ENCODE measurements at regions not wholly inside any gene's neighbourhood (a gene's known extent, or its start where the extent isn't known, plus 50 kb on each side); places are given as distances from the start of the nearest gene placed in this dataset.

DNA sequence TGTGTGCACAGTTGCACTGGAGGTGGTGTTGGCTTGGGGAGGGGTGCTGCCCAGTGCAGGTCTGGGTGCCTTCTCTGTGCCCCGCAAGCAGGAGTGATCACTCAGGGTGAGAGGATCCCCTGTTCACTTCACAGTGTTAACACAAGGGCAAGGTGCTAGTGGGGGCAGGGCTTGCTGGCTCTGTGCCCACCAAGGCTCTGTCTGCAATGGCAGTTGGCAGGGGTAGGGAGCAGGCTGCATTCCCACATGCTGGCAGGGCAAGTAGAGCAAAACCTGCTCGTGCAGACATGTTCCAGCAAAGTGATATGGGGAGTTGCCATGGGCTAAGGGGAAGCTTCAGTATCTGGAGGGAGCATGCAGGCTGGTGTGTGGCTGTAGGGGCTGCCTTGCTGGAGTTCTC lies 428.0 kb downstream of the ZNF674 start:
- TF ChIP-seq, protein P1, sequence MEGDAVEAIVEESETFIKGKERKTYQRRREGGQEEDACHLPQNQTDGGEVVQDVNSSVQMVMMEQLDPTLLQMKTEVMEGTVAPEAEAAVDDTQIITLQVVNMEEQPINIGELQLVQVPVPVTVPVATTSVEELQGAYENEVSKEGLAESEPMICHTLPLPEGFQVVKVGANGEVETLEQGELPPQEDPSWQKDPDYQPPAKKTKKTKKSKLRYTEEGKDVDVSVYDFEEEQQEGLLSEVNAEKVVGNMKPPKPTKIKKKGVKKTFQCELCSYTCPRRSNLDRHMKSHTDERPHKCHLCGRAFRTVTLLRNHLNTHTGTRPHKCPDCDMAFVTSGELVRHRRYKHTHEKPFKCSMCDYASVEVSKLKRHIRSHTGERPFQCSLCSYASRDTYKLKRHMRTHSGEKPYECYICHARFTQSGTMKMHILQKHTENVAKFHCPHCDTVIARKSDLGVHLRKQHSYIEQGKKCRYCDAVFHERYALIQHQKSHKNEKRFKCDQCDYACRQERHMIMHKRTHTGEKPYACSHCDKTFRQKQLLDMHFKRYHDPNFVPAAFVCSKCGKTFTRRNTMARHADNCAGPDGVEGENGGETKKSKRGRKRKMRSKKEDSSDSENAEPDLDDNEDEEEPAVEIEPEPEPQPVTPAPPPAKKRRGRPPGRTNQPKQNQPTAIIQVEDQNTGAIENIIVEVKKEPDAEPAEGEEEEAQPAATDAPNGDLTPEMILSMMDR (IDR thresholded peaks at IDR 0.05): no peak
- TF ChIP-seq ZFX (IDR thresholded peaks at IDR 0.05; ENCODE audit: borderline replicate concordance): no peak
